ENCODE measurements at regions not wholly inside any gene's neighbourhood (a gene's known extent, or its start where the extent isn't known, plus 50 kb on each side); places are given as distances from the start of the nearest gene placed in this dataset.

DNA sequence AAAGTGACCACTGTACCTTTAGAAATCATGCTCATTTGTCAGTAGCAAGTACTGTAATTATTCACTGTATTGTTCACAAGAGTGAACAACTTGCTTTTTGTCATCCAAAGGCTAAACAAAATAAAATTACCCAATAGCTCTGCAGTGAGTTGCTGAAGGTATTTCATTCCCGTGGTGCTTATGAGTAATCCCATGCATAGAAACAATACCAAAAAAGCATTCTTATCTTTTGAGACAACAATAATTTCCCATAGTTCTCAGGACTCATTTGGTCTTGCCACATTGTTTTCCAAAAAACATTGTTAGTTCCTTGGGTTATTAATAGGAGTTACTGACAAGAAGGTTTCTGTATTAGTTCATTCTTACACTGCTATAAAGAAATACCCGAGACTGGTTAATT lies 503.2 kb upstream of the FAM98A start:
- H3K9me2 ChIP-seq (ENCODE audit: insufficient read depth), result no peaks in the 10 kb centered on the region
- H3K36me3 ChIP-seq (ENCODE audit: low read depth), result no peaks in the 10 kb centered on the region
- intact Hi-C loops (cut with micrococcal nuclease; ENCODE audit: unreplicated experiment), result no loop called here
- H3K27me3 ChIP-seq (ENCODE audit: insufficient read depth, low read depth), result no peaks in the 10 kb centered on the region
- no peak for DNase-seq
- POLR2A ChIA-PET (ENCODE audit: unreplicated experiment), result no interaction called here
- CTCF ChIA-PET, result no interaction called here
- peaks cover 4% of the 10 kb centered on the region; the same call in 1 of the 2 replicates for H3K9me3 ChIP-seq (ENCODE audit: insufficient read depth, low read depth)
- no peaks in the 10 kb centered on the region for H4K20me1 ChIP-seq (ENCODE audit: insufficient read depth)
- TF ChIP-seq, protein P1, sequence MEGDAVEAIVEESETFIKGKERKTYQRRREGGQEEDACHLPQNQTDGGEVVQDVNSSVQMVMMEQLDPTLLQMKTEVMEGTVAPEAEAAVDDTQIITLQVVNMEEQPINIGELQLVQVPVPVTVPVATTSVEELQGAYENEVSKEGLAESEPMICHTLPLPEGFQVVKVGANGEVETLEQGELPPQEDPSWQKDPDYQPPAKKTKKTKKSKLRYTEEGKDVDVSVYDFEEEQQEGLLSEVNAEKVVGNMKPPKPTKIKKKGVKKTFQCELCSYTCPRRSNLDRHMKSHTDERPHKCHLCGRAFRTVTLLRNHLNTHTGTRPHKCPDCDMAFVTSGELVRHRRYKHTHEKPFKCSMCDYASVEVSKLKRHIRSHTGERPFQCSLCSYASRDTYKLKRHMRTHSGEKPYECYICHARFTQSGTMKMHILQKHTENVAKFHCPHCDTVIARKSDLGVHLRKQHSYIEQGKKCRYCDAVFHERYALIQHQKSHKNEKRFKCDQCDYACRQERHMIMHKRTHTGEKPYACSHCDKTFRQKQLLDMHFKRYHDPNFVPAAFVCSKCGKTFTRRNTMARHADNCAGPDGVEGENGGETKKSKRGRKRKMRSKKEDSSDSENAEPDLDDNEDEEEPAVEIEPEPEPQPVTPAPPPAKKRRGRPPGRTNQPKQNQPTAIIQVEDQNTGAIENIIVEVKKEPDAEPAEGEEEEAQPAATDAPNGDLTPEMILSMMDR (conservative IDR thresholded peaks at IDR 0.05), result no peak
- TF ChIP-seq EZH2 (IDR thresholded peaks at IDR 0.05; ENCODE audit: low read depth), result no peak
- no peak overlapping the region for H3K4me2 ChIP-seq
- no peak overlapping the region for H3K27ac ChIP-seq
- BruUV-seq (replicated peaks), result no TSS peak
- H2AFZ ChIP-seq, result no peak overlapping the region
- H3K4me1 ChIP-seq (replicated peaks; ENCODE audit: insufficient read depth), result peaks cover 19% of the 10 kb centered on the region
- H3K4me3 ChIP-seq, result no peak overlapping the region
- no peaks in the 10 kb centered on the region for H3K79me2 ChIP-seq (ENCODE audit: low read depth)
- no peaks in the 10 kb centered on the region; the same call in 1 of the 2 replicates for H3F3A ChIP-seq (ENCODE audit: insufficient read depth, low read depth)

DNA sequence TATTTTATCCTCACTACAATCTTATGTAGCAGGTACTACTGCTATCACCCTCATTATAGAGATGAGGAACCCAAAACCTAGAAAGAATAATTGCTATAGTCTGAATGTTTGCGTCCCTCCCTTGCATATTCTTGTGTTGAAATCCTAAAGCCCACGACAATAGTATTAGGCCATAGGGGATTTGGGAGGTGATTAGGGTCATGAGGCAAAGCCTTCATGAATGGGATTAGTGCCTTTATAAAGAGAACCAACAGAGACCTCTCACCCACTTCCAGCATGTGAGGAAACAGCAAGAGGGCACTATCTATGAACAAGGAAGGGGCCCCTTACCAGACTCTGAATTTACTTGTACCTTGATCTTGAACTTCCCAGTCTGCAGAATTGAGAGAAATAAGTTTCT lies 500.3 kb upstream of the FAM98A start:
- Histone ChIP-seq H3K4me3 (no peak overlapping the region), H3K27ac (no peak overlapping the region), H3K9me2 (ENCODE audit: insufficient read depth) (no peaks in the 10 kb centered on the region), H3K4me2 (no peak overlapping the region), H3F3A (ENCODE audit: insufficient read depth, low read depth) (no peaks in the 10 kb centered on the region), H3K36me3 (ENCODE audit: low read depth) (no peaks in the 10 kb centered on the region), H3K9me3 (ENCODE audit: insufficient read depth, low read depth) (no peaks in the 10 kb centered on the region), H2AFZ (no peak overlapping the region), H3K79me2 (ENCODE audit: low read depth) (no peaks in the 10 kb centered on the region), H4K20me1 (ENCODE audit: insufficient read depth) (no peaks in the 10 kb centered on the region), H3K4me1 (replicated peaks; ENCODE audit: insufficient read depth) (peaks cover 3% of the 10 kb centered on the region; the same call in 1 of the 2 replicates), H3K27me3 (ENCODE audit: insufficient read depth, low read depth) (no peaks in the 10 kb centered on the region)
- no peak for DNase-seq
- TF ChIP-seq, protein P1 (conservative IDR thresholded peaks at IDR 0.05), result no peak
- no peak for TF ChIP-seq EZH2 (IDR thresholded peaks at IDR 0.05; ENCODE audit: low read depth)
- intact Hi-C loops (cut with micrococcal nuclease; ENCODE audit: unreplicated experiment), result no loop called here
- ChIA-PET CTCF (no interaction called here), POLR2A (ENCODE audit: unreplicated experiment) (no interaction called here)
- BruUV-seq (replicated peaks), result no TSS peak

DNA sequence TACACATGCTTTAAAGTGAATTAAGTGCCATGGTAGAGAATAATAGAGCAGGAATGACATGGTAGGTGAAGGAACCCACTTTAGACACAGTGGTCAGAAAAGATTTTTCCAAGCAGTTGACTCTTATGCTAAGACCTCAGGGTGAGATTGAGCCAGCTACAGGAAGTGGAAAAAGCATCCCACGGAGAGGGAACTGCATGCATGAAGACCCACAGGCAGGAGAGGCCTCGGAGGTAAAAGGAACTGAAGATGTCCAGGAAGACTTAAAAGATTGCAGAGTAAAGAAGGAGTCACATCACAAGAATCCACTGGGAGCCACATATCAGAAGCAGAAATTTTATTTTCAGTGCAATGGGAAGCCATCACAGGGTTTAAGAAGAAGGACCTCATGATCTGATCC lies 499.2 kb upstream of the FAM98A start:
- H3K4me3 ChIP-seq, result no peak overlapping the region
- H2AFZ ChIP-seq, result no peak overlapping the region
- no peaks in the 10 kb centered on the region for H3K9me2 ChIP-seq (ENCODE audit: insufficient read depth)
- H3K27me3 ChIP-seq (ENCODE audit: insufficient read depth, low read depth), result no peaks in the 10 kb centered on the region
- no peak for DNase-seq
- no peaks in the 10 kb centered on the region for H3F3A ChIP-seq (ENCODE audit: insufficient read depth, low read depth)
- intact Hi-C loops (cut with micrococcal nuclease; ENCODE audit: unreplicated experiment), result no loop called here
- H3K4me1 ChIP-seq (replicated peaks; ENCODE audit: insufficient read depth), result no peaks in the 10 kb centered on the region
- H3K79me2 ChIP-seq (ENCODE audit: low read depth), result no peaks in the 10 kb centered on the region
- no peaks in the 10 kb centered on the region for H4K20me1 ChIP-seq (ENCODE audit: insufficient read depth)
- no peak for TF ChIP-seq EZH2 (IDR thresholded peaks at IDR 0.05; ENCODE audit: low read depth)
- TF ChIP-seq, protein P1 (conservative IDR thresholded peaks at IDR 0.05), result no peak
- no peaks in the 10 kb centered on the region for H3K36me3 ChIP-seq (ENCODE audit: low read depth)
- no peaks in the 10 kb centered on the region for H3K9me3 ChIP-seq (ENCODE audit: insufficient read depth, low read depth)
- no peak overlapping the region for H3K4me2 ChIP-seq
- BruUV-seq (replicated peaks), result no TSS peak
- ChIA-PET POLR2A (ENCODE audit: unreplicated experiment) (no interaction called here), CTCF (no interaction called here)
- H3K27ac ChIP-seq, result no peak overlapping the region

All from PC-9 (cell line).